ENCODE measurements at regions not wholly inside any gene's neighbourhood (a gene's known extent, or its start where the extent isn't known, plus 50 kb on each side); places are given as distances from the start of the nearest gene placed in this dataset.
A peak's percentile ranks its signal among the peaks of the same experiment; 100 is the strongest.
"Not testable (repeated sequence)": the region's sequence is repeated elsewhere in the genome, so short reads cannot be mapped to it uniquely, and the experiment has no call there.

DNA sequence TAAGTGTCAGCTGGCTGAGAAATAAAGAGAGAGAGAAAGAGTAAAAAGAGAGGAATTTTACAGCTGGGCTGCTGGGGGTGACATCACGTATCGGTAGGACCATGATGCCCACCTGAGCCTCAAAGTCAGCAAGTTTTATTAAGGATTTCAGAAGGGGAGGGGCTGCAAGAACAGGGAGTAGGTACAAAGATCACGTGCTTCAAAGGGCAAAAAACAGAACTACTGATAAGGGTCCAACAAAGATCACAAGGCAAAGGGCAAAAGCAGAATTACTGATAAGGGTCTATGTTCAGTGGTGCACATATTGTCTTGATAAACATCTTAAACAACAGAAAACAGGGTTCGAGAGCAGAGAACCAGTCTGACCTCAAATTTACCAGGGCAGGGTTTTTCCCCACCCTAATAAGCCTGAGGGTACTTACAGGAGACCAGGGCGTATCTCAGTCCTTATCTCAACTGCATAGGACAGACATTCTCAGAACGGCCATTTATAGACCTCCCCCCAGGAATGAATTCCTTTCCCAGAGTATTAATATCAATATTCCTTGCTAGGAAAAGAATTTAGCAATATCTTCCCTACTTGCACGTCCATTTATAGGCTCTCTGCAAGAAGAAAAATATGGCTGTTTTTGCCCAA is 128.3 kb upstream of the PZP start:
- H3K9me3 Mint-ChIP-seq: peaks cover 0 to 18% (median 10%) of the 10 kb centered on the region in 8 donors

GRCh38 chr12:9335867-9336266 is 127.7 kb upstream of the PZP start:
- Histone ChIP-seq H3K27ac (ENCODE audit: low read depth, low read length) (no peak overlapping the region), H3K4me3 (ENCODE audit: low read length in 2 of 2) (no peak overlapping the region), H3K36me3 (ENCODE audit: insufficient read depth, low read length) (no peaks in the 10 kb centered on the region), H3K4me1 (ENCODE audit: insufficient read depth, low read length) (peaks cover 5% of the 10 kb centered on the region), H3K27me3 (ENCODE audit: insufficient read depth, low read length) (no peaks in the 10 kb centered on the region), H3K9me3 (ENCODE audit: control insufficient read depth in 1 of 2, low read length in 2 of 2) (no peaks in the 10 kb centered on the region)
- Mint-ChIP-seq H3K4me1 (peaks cover 3 to 14% (median 8%) of the 10 kb centered on the region in 4 donors), H3K27ac (no peak overlapping the region), H3K36me3 (peaks cover 0 to 4% of the 10 kb centered on the region in 2 donors), H3K4me3 (no peak overlapping the region), H3K9me3 (peaks cover 0 to 18% (median 10%) of the 10 kb centered on the region in 8 donors), H3K27me3 (no peaks in the 10 kb centered on the region)
- ChIA-PET CTCF (ENCODE audit: partially characterized antibody) (interaction anchor here (1.3 kb wide), 1 partner anchor 18 kb away, joined by 3 read pairs; no protein-coding TSS in a partner anchor), POLR2A (ENCODE audit: partially characterized antibody) (no interaction called here)
- DNase-seq: no peak
- intact Hi-C loops (cut with micrococcal nuclease): no loop called here

More for the DNA sequence above, 128.3 kb upstream of the PZP start:
- CTCF ChIA-PET (ENCODE audit: partially characterized antibody); H3K27me3 ChIP-seq (ENCODE audit: insufficient read depth, low read length); intact Hi-C loops (cut with micrococcal nuclease); POLR2A ChIA-PET (ENCODE audit: partially characterized antibody); H3K36me3 ChIP-seq (ENCODE audit: insufficient read depth, low read length); H3K9me3 ChIP-seq (ENCODE audit: control insufficient read depth in 1 of 2, low read length in 2 of 2); H3K4me1 ChIP-seq (ENCODE audit: insufficient read depth, low read length); H3K27ac ChIP-seq (ENCODE audit: low read depth, low read length); H3K27me3 Mint-ChIP-seq; H3K4me3 Mint-ChIP-seq; H3K4me3 ChIP-seq (ENCODE audit: low read length in 2 of 2); DNase-seq; H3K27ac Mint-ChIP-seq; H3K36me3 Mint-ChIP-seq: not testable (repeated sequence)
- H3K4me1 Mint-ChIP-seq: peaks cover 4 to 14% (median 9%) of the 10 kb centered on the region in 4 donors

DNA sequence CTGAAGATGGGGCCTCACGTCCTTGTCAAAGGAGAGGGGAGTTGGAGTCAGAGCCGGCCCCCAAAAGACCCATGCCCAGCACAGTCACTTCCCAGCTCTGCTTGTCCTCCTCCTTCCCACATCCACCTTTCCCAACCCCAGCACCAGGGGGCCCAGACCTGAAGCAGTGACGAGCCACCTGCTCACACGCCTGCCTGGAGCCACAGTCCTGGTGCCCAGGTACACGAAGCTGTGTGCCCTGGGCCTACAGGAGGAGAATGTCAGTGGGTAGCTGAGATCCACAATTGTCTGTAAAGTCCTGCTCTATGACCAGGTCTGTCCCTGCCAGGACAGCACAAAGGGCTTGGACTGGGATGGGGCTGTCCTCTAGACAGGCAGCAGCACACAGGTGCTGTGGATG is 126.8 kb upstream of the PZP start:
- H3K27me3 Mint-ChIP-seq: no peaks in the 10 kb centered on the region
- ChIA-PET POLR2A (ENCODE audit: partially characterized antibody) (no interaction called here), CTCF (ENCODE audit: partially characterized antibody) (interaction anchor here (1.3 kb wide), 2 partner anchors 19 to 374 kb away, joined by 3 to 4 read pairs; no protein-coding TSS in a partner anchor)
- H3K4me1 Mint-ChIP-seq: peaks cover 3 to 9% (median 5%) of the 10 kb centered on the region in 4 donors
- no peak overlapping the region for H3K27ac ChIP-seq (ENCODE audit: low read depth, low read length)
- intact Hi-C loops (cut with micrococcal nuclease): loop anchor here (5.0 kb wide), 1 partner anchor 297 kb away; no protein-coding TSS in a partner anchor
- H3K9me3 ChIP-seq (ENCODE audit: control insufficient read depth in 1 of 2, low read length in 2 of 2): no peaks in the 10 kb centered on the region
- peaks cover 5% of the 10 kb centered on the region for H3K4me1 ChIP-seq (ENCODE audit: insufficient read depth, low read length)
- no peak overlapping the region for H3K4me3 Mint-ChIP-seq
- peaks cover 0 to 18% (median 10%) of the 10 kb centered on the region in 8 donors for H3K9me3 Mint-ChIP-seq
- DNase-seq: no peak
- H3K27ac Mint-ChIP-seq: peak overlapping the region in 1 of 7 donors; percentile 48
- peaks cover 0 to 4% of the 10 kb centered on the region in 2 donors for H3K36me3 Mint-ChIP-seq
- H3K27me3 ChIP-seq (ENCODE audit: insufficient read depth, low read length): no peaks in the 10 kb centered on the region
- no peaks in the 10 kb centered on the region for H3K36me3 ChIP-seq (ENCODE audit: insufficient read depth, low read length)
- H3K4me3 ChIP-seq (ENCODE audit: low read length in 2 of 2): no peak overlapping the region

DNA sequence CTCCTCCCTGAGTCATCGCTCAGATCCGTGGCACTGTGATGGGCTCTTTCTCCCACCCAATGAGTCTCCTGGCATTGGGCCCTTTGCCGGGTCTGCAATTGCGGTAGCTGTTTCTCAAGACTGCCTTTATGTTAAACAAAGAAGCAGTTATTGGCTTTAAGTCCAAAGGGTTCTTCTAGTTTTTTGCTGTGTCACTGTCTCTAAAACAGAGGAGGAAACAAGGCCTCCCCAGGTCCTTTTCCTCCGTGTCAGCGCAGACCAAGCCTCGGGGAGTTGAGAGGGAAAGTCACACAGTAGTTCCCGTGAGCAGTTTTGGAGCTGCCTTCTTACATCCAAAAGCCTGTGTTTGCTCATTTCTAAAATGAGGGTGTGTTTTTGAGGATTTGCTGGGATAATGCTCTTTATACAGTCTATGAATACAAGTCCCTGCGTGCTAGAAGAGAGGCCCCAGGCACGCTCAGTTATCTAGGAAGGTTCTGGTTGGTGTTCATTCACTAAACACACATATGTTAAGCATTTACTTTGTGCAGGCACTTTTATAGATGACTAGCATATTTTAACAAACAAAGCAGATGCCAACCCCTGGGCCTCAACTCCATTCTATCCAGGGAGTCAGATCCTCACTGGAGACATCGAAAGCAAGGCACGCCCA is 126.0 kb upstream of the PZP start:
- DNase-seq: no peak
- Mint-ChIP-seq H3K36me3 (peaks cover 0 to 4% of the 10 kb centered on the region in 2 donors), H3K4me3 (peak overlapping the region in 1 of 8 donors; percentile 55), H3K27me3 (no peaks in the 10 kb centered on the region), H3K27ac (peak overlapping the region in 1 of 7 donors; percentile 46), H3K9me3 (peaks cover 0 to 18% (median 10%) of the 10 kb centered on the region in 8 donors), H3K4me1 (peaks cover 3 to 9% (median 5%) of the 10 kb centered on the region in 4 donors)
- Histone ChIP-seq H3K36me3 (ENCODE audit: insufficient read depth, low read length) (no peaks in the 10 kb centered on the region), H3K4me1 (ENCODE audit: insufficient read depth, low read length) (peaks cover 5% of the 10 kb centered on the region), H3K9me3 (ENCODE audit: control insufficient read depth in 1 of 2, low read length in 2 of 2) (no peaks in the 10 kb centered on the region), H3K4me3 (ENCODE audit: low read length in 2 of 2) (no peak overlapping the region), H3K27ac (ENCODE audit: low read depth, low read length) (no peak overlapping the region), H3K27me3 (ENCODE audit: insufficient read depth, low read length) (no peaks in the 10 kb centered on the region)
- ChIA-PET POLR2A (ENCODE audit: partially characterized antibody) (interaction anchor here (0.6 kb wide), 1 partner anchor 325 kb away, joined by 3 read pairs; no protein-coding TSS in a partner anchor), CTCF (ENCODE audit: partially characterized antibody) (interaction anchor here (0.9 to 1.3 kb wide), 5 partner anchors 8 to 416 kb away, joined by 3 to 4 read pairs (median 3); no protein-coding TSS in a partner anchor)
- intact Hi-C loops (cut with micrococcal nuclease): loop anchor here (5.0 kb wide), 1 partner anchor 298 kb away; no protein-coding TSS in a partner anchor

- Histone ChIP-seq H3K36me3 (ENCODE audit: insufficient read depth, low read length) (no peaks in the 10 kb centered on the region), H3K27ac (ENCODE audit: low read depth, low read length) (no peak overlapping the region), H3K9me3 (ENCODE audit: control insufficient read depth in 1 of 2, low read length in 2 of 2) (no peaks in the 10 kb centered on the region), H3K4me1 (ENCODE audit: insufficient read depth, low read length) (peaks cover 5% of the 10 kb centered on the region), H3K27me3 (ENCODE audit: insufficient read depth, low read length) (no peaks in the 10 kb centered on the region), H3K4me3 (ENCODE audit: low read length in 2 of 2) (no peak overlapping the region)
- no peak overlapping the region for H3K4me3 Mint-ChIP-seq
- H3K27ac Mint-ChIP-seq: peak overlapping the region in 2 of 7 donors; percentile 29 to 43
- POLR2A ChIA-PET (ENCODE audit: partially characterized antibody): no interaction called here
- peaks cover 0 to 4% of the 10 kb centered on the region in 2 donors for H3K36me3 Mint-ChIP-seq
- no peaks in the 10 kb centered on the region for H3K27me3 Mint-ChIP-seq
- CTCF ChIA-PET (ENCODE audit: partially characterized antibody): interaction anchor here (0.8 to 4.5 kb wide), 7 partner anchors 8 to 417 kb away, joined by 3 to 25 read pairs (median 3); no protein-coding TSS in a partner anchor
- no peak for DNase-seq
- peaks cover 3 to 9% (median 5%) of the 10 kb centered on the region in 4 donors for H3K4me1 Mint-ChIP-seq
- intact Hi-C loops (cut with micrococcal nuclease): loop anchor here (5.0 kb wide), 1 partner anchor 299 kb away; no protein-coding TSS in a partner anchor
- H3K9me3 Mint-ChIP-seq: peaks cover 0 to 18% (median 10%) of the 10 kb centered on the region in 8 donors
Observed at GRCh38 chr12:9333161-9333560, 125.0 kb upstream of the PZP start.

DNA sequence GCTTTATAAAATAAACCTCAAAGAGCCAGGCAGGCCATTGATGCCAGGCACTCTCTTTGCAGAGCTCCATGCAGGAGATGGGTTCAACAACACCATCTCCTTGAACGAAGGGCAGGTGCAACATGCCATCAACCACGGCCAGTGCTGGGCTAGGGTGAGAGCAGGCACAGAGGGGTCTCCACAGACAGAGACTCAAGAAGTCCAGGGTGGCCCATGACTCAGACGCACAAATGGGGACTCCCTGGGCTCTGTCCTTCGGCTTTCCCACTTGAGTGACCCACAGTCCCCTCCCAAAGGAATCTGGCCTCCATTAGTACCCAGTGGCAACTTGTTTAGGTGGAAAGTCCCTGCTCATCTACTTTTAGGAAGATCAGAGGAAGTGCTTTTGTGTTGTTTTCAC is 124.4 kb upstream of the PZP start:
- Histone ChIP-seq H3K36me3 (ENCODE audit: insufficient read depth, low read length) (no peaks in the 10 kb centered on the region), H3K4me3 (ENCODE audit: low read length in 2 of 2) (no peak overlapping the region), H3K9me3 (ENCODE audit: control insufficient read depth in 1 of 2, low read length in 2 of 2) (no peaks in the 10 kb centered on the region), H3K27ac (ENCODE audit: low read depth, low read length) (no peak overlapping the region), H3K27me3 (ENCODE audit: insufficient read depth, low read length) (no peaks in the 10 kb centered on the region), H3K4me1 (ENCODE audit: insufficient read depth, low read length) (peaks cover 5% of the 10 kb centered on the region)
- Mint-ChIP-seq H3K4me1 (peaks cover 3 to 11% (median 5%) of the 10 kb centered on the region in 4 donors), H3K27me3 (no peaks in the 10 kb centered on the region), H3K9me3 (peaks cover 0 to 13% (median 9%) of the 10 kb centered on the region in 8 donors), H3K4me3 (no peak overlapping the region), H3K27ac (peak overlapping the region in 1 of 7 donors; percentile 43), H3K36me3 (peaks cover 0 to 4% of the 10 kb centered on the region in 2 donors)
- intact Hi-C loops (cut with micrococcal nuclease): loop anchor here (5.0 kb wide), 1 partner anchor 300 kb away; no protein-coding TSS in a partner anchor
- DNase-seq: no peak
- ChIA-PET POLR2A (ENCODE audit: partially characterized antibody) (no interaction called here), CTCF (ENCODE audit: partially characterized antibody) (interaction anchor here (0.8 to 4.5 kb wide), 12 partner anchors 9 to 426 kb away, joined by 3 to 25 read pairs (median 3); no protein-coding TSS in a partner anchor)

DNA sequence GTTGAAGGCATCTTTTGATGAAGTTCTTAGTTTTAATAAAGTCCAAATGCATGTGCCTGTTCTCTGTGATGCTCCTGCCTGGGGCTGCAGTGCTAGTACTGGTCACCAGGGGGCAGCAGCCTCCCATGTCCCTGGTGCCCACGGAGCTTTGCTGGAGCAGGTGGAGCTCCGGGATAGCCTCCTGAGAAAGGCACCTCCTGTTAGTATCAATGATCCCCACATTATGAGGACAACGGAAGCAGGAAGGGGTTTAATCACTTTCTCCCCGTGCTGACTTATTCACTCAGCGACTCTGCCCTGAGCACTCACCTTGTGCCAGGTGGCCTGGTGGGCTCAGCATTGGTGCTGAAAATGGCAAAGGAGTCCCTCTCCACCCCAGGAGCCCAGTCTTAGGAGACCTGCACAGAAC is 123.0 kb upstream of the PZP start:
- H3K27ac Mint-ChIP-seq: peak overlapping the region in 2 of 7 donors; percentile 37 to 76
- POLR2A ChIA-PET (ENCODE audit: partially characterized antibody): interaction anchor here (1.0 kb wide), 1 partner anchor 377 kb away, joined by 4 read pairs; no protein-coding TSS in a partner anchor
- intact Hi-C loops (cut with micrococcal nuclease): loop anchor here (1.0 to 5.0 kb wide), 3 partner anchors 301 to 418 kb away; no protein-coding TSS in a partner anchor
- no peak overlapping the region for H3K27ac ChIP-seq (ENCODE audit: low read depth, low read length)
- no peaks in the 10 kb centered on the region for H3K27me3 Mint-ChIP-seq
- peaks cover 5 to 22% (median 10%) of the 10 kb centered on the region in 4 donors for H3K4me1 Mint-ChIP-seq
- H3K36me3 ChIP-seq (ENCODE audit: insufficient read depth, low read length): no peaks in the 10 kb centered on the region
- peak in 4 of 5 donors; percentile 54 to 64 (median 61) for DNase-seq
- H3K4me1 ChIP-seq (ENCODE audit: insufficient read depth, low read length): peaks cover 5% of the 10 kb centered on the region
- H3K27me3 ChIP-seq (ENCODE audit: insufficient read depth, low read length): no peaks in the 10 kb centered on the region
- H3K36me3 Mint-ChIP-seq: peaks cover 0 to 1% of the 10 kb centered on the region in 2 donors
- H3K9me3 ChIP-seq (ENCODE audit: control insufficient read depth in 1 of 2, low read length in 2 of 2): no peaks in the 10 kb centered on the region
- H3K9me3 Mint-ChIP-seq: peaks cover 0 to 3% (median 2%) of the 10 kb centered on the region in 8 donors
- CTCF ChIA-PET (ENCODE audit: partially characterized antibody): interaction anchor here (0.6 to 4.5 kb wide), 17 partner anchors 10 to 468 kb away, joined by 3 to 25 read pairs (median 4); no protein-coding TSS in a partner anchor
- H3K4me3 Mint-ChIP-seq: peak overlapping the region in 1 of 8 donors; percentile 45
- H3K4me3 ChIP-seq (ENCODE audit: low read length in 2 of 2): no peak overlapping the region
